Hepatocyte (in vitro differentiated cells): ENCODE measurements at regions not wholly inside any gene's neighbourhood (a gene's known extent, or its start where the extent isn't known, plus 50 kb on each side); places are given as distances from the start of the nearest gene placed in this dataset.

Experiments
- DNase-seq: peaks from one replicate; pipeline ENCODE4 v3.0.0-alpha.2; 2016; ENCODE audit warnings: low spot score
- H2AFZ ChIP-seq: fragments of 200-600 bp; sonication (generic); 2 replicates; pipeline ENCODE4 v1.6.0; 2016; ENCODE audit warnings: antibody characterized with exemption, mild to moderate bottlenecking
- H3K27ac ChIP-seq: fragments of 200-600 bp; sonication (generic); 2 replicates; pipeline ENCODE4 v1.5.1; 2016; ENCODE audit warnings: mild to moderate bottlenecking
- H3K27me3 ChIP-seq: fragments of 200-600 bp; sonication (generic); 2 replicates; pipeline ENCODE4 v1.6.1; 2016
- H3K36me3 ChIP-seq: fragments of 200-600 bp; sonication (generic); replicated peaks from 2 replicates; pipeline ENCODE4 v1.5.1; 2016; ENCODE audit warnings: low read depth; ENCODE audit not compliant: insufficient read depth
- H3K4me1 ChIP-seq: fragments of 200-600 bp; sonication (generic); 2 replicates; pipeline ENCODE4 v1.5.1; 2016; ENCODE audit warnings: mild to moderate bottlenecking, moderate library complexity; ENCODE audit not compliant: insufficient read depth
- H3K4me2 ChIP-seq: fragments of 200-600 bp; sonication (generic); 2 replicates; pipeline ENCODE4 v1.6.0; 2016
- H3K4me3 ChIP-seq: fragments of 200-600 bp; sonication (generic); 2 replicates; pipeline ENCODE4 v1.5.1; 2016; ENCODE audit warnings: mild to moderate bottlenecking
- H3K79me2 ChIP-seq: fragments of 200-600 bp; sonication (generic); 2 replicates; pipeline ENCODE4 v1.6.0; 2017; ENCODE audit warnings: mild to moderate bottlenecking
- H3K9me2 ChIP-seq: fragments of 200-600 bp; sonication (generic); replicated peaks from 2 replicates; pipeline ENCODE4 v1.6.0; 2017; ENCODE audit warnings: mild to moderate bottlenecking; ENCODE audit not compliant: insufficient read depth
- H3K9me3 ChIP-seq: fragments of 200-600 bp; sonication (generic); 2 replicates; pipeline ENCODE4 v1.5.1; 2016; ENCODE audit warnings: low read depth, mild to moderate bottlenecking
- H4K20me1 ChIP-seq: fragments of 200-600 bp; sonication (generic); 2 replicates; pipeline ENCODE4 v1.6.0; 2016; ENCODE audit warnings: mild to moderate bottlenecking; ENCODE audit not compliant: insufficient read depth, poor library complexity, severe bottlenecking
- CTCF ChIP-seq: fragments of 200-600 bp; sonication (generic); IDR thresholded peaks from 2 replicates; pipeline ENCODE4 v1.5.1; 2016; ENCODE audit warnings: antibody characterized with exemption, mild to moderate bottlenecking; ENCODE audit not compliant: poor library complexity
- EZH2 ChIP-seq: fragments of 200-600 bp; sonication (generic); IDR thresholded peaks from 2 replicates; pipeline ENCODE4 v1.6.1; 2016; ENCODE audit warnings: antibody characterized with exemption, mild to moderate bottlenecking, borderline replicate concordance
- EZH2phosphoT487 ChIP-seq: fragments of 200-600 bp; sonication (generic); IDR thresholded peaks from one replicate; pipeline ENCODE4 v1.6.1; 2018; ENCODE audit warnings: antibody characterized with exemption, mild to moderate bottlenecking, low read depth, moderate library complexity; ENCODE audit not compliant: unreplicated experiment, severe bottlenecking
- WGBS: methylation state at CpG from one replicate; pipeline ENCODE4 v1.1.6; 2016; ENCODE audit warnings: low lambda C conversion rate; ENCODE audit errors: missing lambda C conversion rate; 5-methylcytosine and 5-hydroxymethylcytosine counted together

- TF ChIP-seq EZH2phosphoT487 (no peak), EZH2 (no peak), CTCF (no peak)
- Histone ChIP-seq H3K4me2 (no peak overlapping the region), H3K36me3 (no peaks in the 10 kb centered on the region), H3K27me3 (no peaks in the 10 kb centered on the region), H2AFZ (no peak overlapping the region), H3K79me2 (no peaks in the 10 kb centered on the region), H3K4me1 (peaks cover 4% of the 10 kb centered on the region), H4K20me1 (no peaks in the 10 kb centered on the region), H3K9me3 (no peaks in the 10 kb centered on the region), H3K4me3 (no peak overlapping the region), H3K27ac (no peak overlapping the region), H3K9me2 (no peaks in the 10 kb centered on the region)
- DNase-seq, result no peak
- WGBS, result 42% methylated on average over 2 of the region's 2 CpGs
Observed at GRCh38 chr2:223470602-223471001, 131.6 kb downstream of the SCG2 start.

- no peak for DNase-seq
- no peak overlapping the region for H2AFZ ChIP-seq
- H3K27ac ChIP-seq, result no peak overlapping the region
- no peaks in the 10 kb centered on the region for H3K27me3 ChIP-seq
- TF ChIP-seq EZH2phosphoT487 (no peak), EZH2 (no peak), CTCF (no peak)
- no peaks in the 10 kb centered on the region for H3K9me3 ChIP-seq
- peaks cover 4% of the 10 kb centered on the region for H3K4me1 ChIP-seq
- H4K20me1 ChIP-seq, result no peaks in the 10 kb centered on the region
- H3K79me2 ChIP-seq, result no peaks in the 10 kb centered on the region
- H3K9me2 ChIP-seq, result no peaks in the 10 kb centered on the region
- H3K4me3 ChIP-seq, result no peak overlapping the region
- WGBS, result 91% methylated on average over 4 of the region's 4 CpGs
- H3K36me3 ChIP-seq, result no peaks in the 10 kb centered on the region
- H3K4me2 ChIP-seq, result no peak overlapping the region
Observed at GRCh38 chr2:223472771-223473170, 129.4 kb downstream of the SCG2 start.

- H3K4me3 ChIP-seq, result no peak overlapping the region
- H3K9me2 ChIP-seq, result no peaks in the 10 kb centered on the region
- no peaks in the 10 kb centered on the region for H3K79me2 ChIP-seq
- H3K9me3 ChIP-seq, result no peaks in the 10 kb centered on the region
- no peaks in the 10 kb centered on the region for H4K20me1 ChIP-seq
- H3K36me3 ChIP-seq, result no peaks in the 10 kb centered on the region
- no peak overlapping the region for H3K27ac ChIP-seq
- no peaks in the 10 kb centered on the region for H3K4me1 ChIP-seq
- no peak overlapping the region for H3K4me2 ChIP-seq
- WGBS, result 88% methylated on average over 2 of the region's 2 CpGs
- H3K27me3 ChIP-seq, result no peaks in the 10 kb centered on the region
- no peak for DNase-seq
- no peak overlapping the region for H2AFZ ChIP-seq
- TF ChIP-seq EZH2phosphoT487 (no peak), CTCF (no peak), EZH2 (no peak)
Observed at GRCh38 chr2:223474893-223475292, 127.3 kb downstream of the SCG2 start.

GRCh38 chr2:223475901-223476300, 126.3 kb downstream of the SCG2 start:
- Histone ChIP-seq H2AFZ (no peak overlapping the region), H3K27me3 (no peaks in the 10 kb centered on the region), H4K20me1 (no peaks in the 10 kb centered on the region), H3K27ac (no peak overlapping the region), H3K36me3 (no peaks in the 10 kb centered on the region), H3K4me2 (no peak overlapping the region), H3K9me3 (no peaks in the 10 kb centered on the region), H3K79me2 (no peaks in the 10 kb centered on the region), H3K4me1 (no peaks in the 10 kb centered on the region), H3K4me3 (no peak overlapping the region), H3K9me2 (no peaks in the 10 kb centered on the region)
- 80% methylated on average over 2 of the region's 2 CpGs for WGBS
- no peak for DNase-seq
- TF ChIP-seq EZH2 (no peak), CTCF (no peak), EZH2phosphoT487 (no peak)
